ENCODE measurements at regions not wholly inside any gene's neighbourhood (a gene's known extent, or its start where the extent isn't known, plus 50 kb on each side); places are given as distances from the start of the nearest gene placed in this dataset.

GRCh38 chr12:97941686-97942354 lies 479.2 kb downstream of the RMST start:
- TF ChIP-seq CTCF (IDR thresholded peaks at IDR 0.05; ENCODE audit: insufficient read depth, low read depth, low read length, missing control alignments), result no peak
- no peak overlapping the region for H3K4me3 ChIP-seq (ENCODE audit: low read length)
- DNase-seq (ENCODE audit: low read depth), result peak; percentile 1

- no peak overlapping the region for H3K4me3 ChIP-seq (ENCODE audit: low read length)
- no peak for TF ChIP-seq CTCF (IDR thresholded peaks at IDR 0.05; ENCODE audit: insufficient read depth, low read depth, low read length, missing control alignments)
- no peak for DNase-seq (ENCODE audit: low read depth)
Observed at GRCh38 chr12:97943359-97943758, 480.8 kb downstream of the RMST start.

- TF ChIP-seq CTCF (IDR thresholded peaks at IDR 0.05; ENCODE audit: insufficient read depth, low read depth, low read length, missing control alignments), result no peak
- no peak overlapping the region for H3K4me3 ChIP-seq (ENCODE audit: low read length)
- peak; percentile 42 for DNase-seq (ENCODE audit: low read depth)
Observed at GRCh38 chr12:97944576-97944975, 482.0 kb downstream of the RMST start.

DNA sequence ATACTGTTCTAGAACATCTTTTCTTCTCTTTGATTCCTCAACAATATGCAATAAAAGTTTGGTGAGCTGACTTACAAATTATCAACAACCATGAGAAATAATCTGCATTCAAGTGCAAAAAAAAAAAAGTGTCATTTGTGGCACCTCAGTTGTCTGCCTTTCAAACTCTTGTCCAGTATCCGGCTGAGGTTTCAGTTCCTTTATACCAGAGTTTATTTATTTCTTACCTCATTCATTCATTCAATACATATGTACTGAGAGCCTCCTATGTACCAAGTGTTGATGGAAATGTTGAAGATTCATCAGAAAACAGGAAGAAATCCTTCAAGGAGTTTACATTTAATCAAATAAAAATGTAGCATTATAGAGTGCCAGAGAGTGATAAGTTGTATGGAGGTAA lies 484.1 kb downstream of the RMST start:
- no peak for DNase-seq (ENCODE audit: low read depth)
- no peak overlapping the region for H3K4me3 ChIP-seq (ENCODE audit: low read length)
- no peak for TF ChIP-seq CTCF (IDR thresholded peaks at IDR 0.05; ENCODE audit: insufficient read depth, low read depth, low read length, missing control alignments)

GRCh38 chr12:97948591-97948990 lies 486.0 kb downstream of the RMST start:
- no peak overlapping the region for H3K4me3 ChIP-seq (ENCODE audit: low read length)
- no peak for TF ChIP-seq CTCF (IDR thresholded peaks at IDR 0.05; ENCODE audit: insufficient read depth, low read depth, low read length, missing control alignments)
- DNase-seq (ENCODE audit: low read depth), result no peak

- no peak for TF ChIP-seq CTCF (IDR thresholded peaks at IDR 0.05; ENCODE audit: insufficient read depth, low read depth, low read length, missing control alignments)
- no peak for DNase-seq (ENCODE audit: low read depth)
- H3K4me3 ChIP-seq (ENCODE audit: low read length), result no peak overlapping the region
Observed at GRCh38 chr12:97951239-97951638, 488.6 kb downstream of the RMST start.

DNA sequence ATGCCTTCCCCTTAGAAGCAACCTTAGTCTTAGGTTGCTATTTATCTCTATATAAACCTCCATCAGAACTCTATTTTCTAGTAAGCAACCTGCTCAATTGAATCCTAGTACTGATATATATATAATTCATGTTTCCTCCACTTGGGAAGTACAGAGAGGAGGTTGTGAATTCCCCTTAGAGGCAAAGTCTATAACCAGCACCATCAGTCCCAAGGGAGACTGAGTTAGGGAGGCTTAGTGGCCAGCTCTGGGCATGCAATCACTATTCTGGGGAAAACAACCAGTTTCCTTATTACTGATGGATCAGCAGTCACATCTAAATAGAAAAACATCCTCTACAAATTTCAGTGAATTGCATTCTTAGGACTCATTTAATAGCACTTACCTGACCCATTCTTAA lies 489.1 kb downstream of the RMST start:
- no peak for TF ChIP-seq CTCF (IDR thresholded peaks at IDR 0.05; ENCODE audit: insufficient read depth, low read depth, low read length, missing control alignments)
- no peak overlapping the region for H3K4me3 ChIP-seq (ENCODE audit: low read length)
- DNase-seq (ENCODE audit: low read depth), result no peak
